Breast epithelium (tissue), 4 donors: ENCODE measurements at regions not wholly inside any gene's neighbourhood (a gene's known extent, or its start where the extent isn't known, plus 50 kb on each side); places are given as distances from the start of the nearest gene placed in this dataset.

Source experiments
- DNase-seq, 2 donors: peaks; one replicate each; pipeline ENCODE4 v3.0.0-alpha.2; 2019; ENCODE audit warnings: low spot score in 2 of 2
- H3K27ac ChIP-seq, 2 donors: fragments of 200-600 bp; sonication (generic) in 1 of 2; one replicate each; pipeline ENCODE4 v1.5.1; 2016 to 2019; ENCODE audit warnings: mild to moderate bottlenecking in 1 of 2
- H3K27me3 ChIP-seq, 2 donors: fragments of 200-600 bp; sonication (generic) in 1 of 2; one replicate each; pipeline versions ENCODE4 v1.5.1 to v1.6.0; 2017 to 2019; ENCODE audit warnings: control low read depth in 1 of 2, mild to moderate bottlenecking in 1 of 2
- H3K36me3 ChIP-seq: fragments of 200-600 bp; one replicate; pipeline ENCODE4 v1.5.1; 2019
- H3K4me1 ChIP-seq, 2 donors: fragments of 200-600 bp; sonication (generic); one replicate each; pipeline ENCODE4 v1.5.1; 2016 to 2019; ENCODE audit warnings: control low read depth in 1 of 2
- H3K4me3 ChIP-seq, 3 donors: fragments of 200-600 bp; sonication (generic); 1 replicate in 2 of 3; 2 replicates in 1 of 3; pipeline ENCODE4 v1.5.1; 2016 to 2019; ENCODE audit warnings: mild to moderate bottlenecking in 3 of 3, moderate library complexity in 2 of 3
- H3K9me3 ChIP-seq, 2 donors: fragments of 200-600 bp; sonication (generic) in 1 of 2; one replicate each; pipeline ENCODE4 v1.5.1; 2016 to 2019; ENCODE audit warnings: control low read depth in 1 of 2
- CTCF ChIP-seq, 3 donors: fragments of 450-650 bp; IDR thresholded peaks; one replicate each; pipeline ENCODE4 v1.5.1; 2016 to 2017; ENCODE audit warnings: antibody characterized with exemption in 3 of 3, mild to moderate bottlenecking in 3 of 3, moderate library complexity in 3 of 3
- POLR2A ChIP-seq: fragments of 450-650 bp; IDR thresholded peaks from one replicate; pipeline ENCODE4 v1.6.1; 2016; ENCODE audit warnings: antibody characterized with exemption, mild to moderate bottlenecking, moderate library complexity
- POLR2AphosphoS5 ChIP-seq, 3 donors: sonication (generic); formaldehyde crosslinking; IDR thresholded peaks; one replicate each; pipeline ENCODE4 v1.6.1; 2017; ENCODE audit warnings: antibody characterized with exemption in 3 of 3
- intact Hi-C: fragments of 100-400 bp; cut with DNase I; formaldehyde crosslinking; loops from one replicate; pipeline ENCODE4 v1.15.1; 2023; ENCODE audit warnings: low total_unique reads

GRCh38 chr11:25218036-25218435 lies 721.2 kb downstream of the LUZP2 start:
- no peak for TF ChIP-seq CTCF (IDR thresholded peaks at IDR 0.05)
- no peak for TF ChIP-seq POLR2AphosphoS5 (IDR thresholded peaks at IDR 0.05)
- TF ChIP-seq POLR2A = no peak

GRCh38 chr11:25225078-25225477 lies 728.2 kb downstream of the LUZP2 start:
- no peak overlapping the region for H3K4me3 ChIP-seq
- TF ChIP-seq CTCF (IDR thresholded peaks at IDR 0.05) (no peak), POLR2A (no peak), POLR2AphosphoS5 (IDR thresholded peaks at IDR 0.05) (no peak)
- DNase-seq = no peak
- H3K9me3 ChIP-seq = no peaks in the 10 kb centered on the region
- H3K36me3 ChIP-seq = no peaks in the 10 kb centered on the region
- no peaks in the 10 kb centered on the region for H3K27me3 ChIP-seq
- no peaks in the 10 kb centered on the region for H3K4me1 ChIP-seq
- intact Hi-C loops = no loop called here
- no peak overlapping the region for H3K27ac ChIP-seq

More at GRCh38 chr11:25218036-25218435, 721.2 kb downstream of the LUZP2 start:
- Histone ChIP-seq H3K4me1 (no peaks in the 10 kb centered on the region), H3K36me3 (no peaks in the 10 kb centered on the region), H3K27ac (no peak overlapping the region), H3K27me3 (no peaks in the 10 kb centered on the region), H3K9me3 (no peaks in the 10 kb centered on the region), H3K4me3 (no peak overlapping the region)
- intact Hi-C loops = no loop called here
- no peak for DNase-seq

GRCh38 chr11:25242928-25243327 lies 746.1 kb downstream of the LUZP2 start:
- no peaks in the 10 kb centered on the region for H3K4me1 ChIP-seq
- H3K9me3 ChIP-seq = no peaks in the 10 kb centered on the region
- intact Hi-C loops = no loop called here
- no peak for DNase-seq
- no peaks in the 10 kb centered on the region for H3K27me3 ChIP-seq
- no peak overlapping the region for H3K27ac ChIP-seq
- no peak for TF ChIP-seq POLR2A
- no peak for TF ChIP-seq POLR2AphosphoS5 (IDR thresholded peaks at IDR 0.05)
- TF ChIP-seq CTCF (IDR thresholded peaks at IDR 0.05) = no peak
- no peak overlapping the region for H3K4me3 ChIP-seq
- no peaks in the 10 kb centered on the region for H3K36me3 ChIP-seq

GRCh38 chr11:25244126-25244525 lies 747.3 kb downstream of the LUZP2 start:
- Histone ChIP-seq H3K27me3 (no peaks in the 10 kb centered on the region), H3K4me3 (no peak overlapping the region), H3K27ac (no peak overlapping the region), H3K36me3 (no peaks in the 10 kb centered on the region), H3K9me3 (no peaks in the 10 kb centered on the region), H3K4me1 (no peaks in the 10 kb centered on the region)
- intact Hi-C loops = no loop called here
- DNase-seq = no peak
- no peak for TF ChIP-seq POLR2A
- TF ChIP-seq CTCF (IDR thresholded peaks at IDR 0.05) = no peak
- TF ChIP-seq POLR2AphosphoS5 (IDR thresholded peaks at IDR 0.05) = no peak

- intact Hi-C loops = loop anchor here (5.0 kb wide), 1 partner anchor 105 kb away; no protein-coding TSS in a partner anchor
- DNase-seq = no peak
- TF ChIP-seq POLR2AphosphoS5 (IDR thresholded peaks at IDR 0.05) (no peak), POLR2A (no peak), CTCF (IDR thresholded peaks at IDR 0.05) (no peak)
These were observed 750.5 kb downstream of the LUZP2 start for GRCh38 chr11:25247336-25247735.

More at GRCh38 chr11:25247336-25247735, 750.5 kb downstream of the LUZP2 start:
- no peaks in the 10 kb centered on the region for H3K9me3 ChIP-seq
- H3K36me3 ChIP-seq = no peaks in the 10 kb centered on the region
- H3K4me3 ChIP-seq = no peak overlapping the region
- no peaks in the 10 kb centered on the region for H3K27me3 ChIP-seq
- H3K4me1 ChIP-seq = no peaks in the 10 kb centered on the region
- H3K27ac ChIP-seq = no peak overlapping the region
